Mammary epithelial cell (primary cell): ENCODE measurements at regions not wholly inside any gene's neighbourhood (a gene's known extent, or its start where the extent isn't known, plus 50 kb on each side); places are given as distances from the start of the nearest gene placed in this dataset.

Source experiments
- CTCF ChIP-seq, 2 donors: IDR thresholded peaks in 1 of 2; conservative IDR thresholded peaks in 1 of 2; 2 replicates each; pipeline ENCODE4 v1.5.1; 2011 to 2012; ENCODE audit warnings: inconsistent platforms in 2 of 2, low read length in 2 of 2, mild to moderate bottlenecking in 2 of 2, control low read depth in 1 of 2, low read depth in 1 of 2; ENCODE audit not compliant: insufficient read depth in 1 of 2; ENCODE audit errors: extremely low read depth in 1 of 2
- EZH2 ChIP-seq: IDR thresholded peaks from 2 replicates; pipeline ENCODE4 v1.6.1; 2012; ENCODE audit warnings: low read length, inconsistent platforms, borderline replicate concordance

GRCh38 chr3:104677932-104678331 lies 688.8 kb upstream of the ALCAM start:
- TF ChIP-seq CTCF (conservative IDR thresholded peaks at IDR 0.05 in 1 of 2, IDR thresholded peaks at IDR 0.05 in 1 of 2; ENCODE audit: extremely low read depth in 1 of 2, insufficient read depth in 1 of 2, low read depth in 1 of 2, low read length in 2 of 2) (no peak), EZH2 (no peak)
